ENCODE measurements at regions not wholly inside any gene's neighbourhood (a gene's known extent, or its start where the extent isn't known, plus 50 kb on each side); places are given as distances from the start of the nearest gene placed in this dataset.

DNA sequence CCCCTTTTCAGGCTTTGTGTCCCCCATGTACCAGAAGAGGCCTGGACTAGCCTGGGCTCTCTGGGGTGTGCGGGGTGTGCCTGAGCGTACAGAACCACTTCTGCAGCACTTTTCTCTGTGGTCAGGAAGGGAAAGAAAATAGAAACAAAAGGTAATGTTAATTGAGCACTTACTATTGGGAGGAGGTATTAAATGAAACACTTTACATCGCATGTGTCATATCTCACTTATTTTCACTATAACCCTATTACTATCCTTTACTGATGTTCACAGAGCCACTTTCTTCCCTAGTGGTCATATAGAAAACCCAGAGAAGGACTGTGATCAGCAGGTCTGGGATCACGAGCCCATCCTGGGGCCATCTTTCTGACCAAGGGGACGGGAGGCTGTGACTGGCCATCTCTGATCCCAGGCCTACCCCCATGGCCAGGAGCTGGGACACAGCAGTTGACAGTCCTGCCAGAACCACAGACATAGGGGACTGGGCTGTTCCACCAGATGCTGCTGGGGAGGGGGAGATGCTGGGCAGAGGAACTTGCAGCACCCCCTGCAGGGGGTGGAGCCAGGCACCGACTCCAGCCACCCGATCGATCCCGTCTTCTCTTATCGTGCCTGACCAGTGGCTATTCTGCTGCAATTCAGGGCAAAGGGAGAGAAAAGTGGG is 107.6 kb downstream of the VEGFA start:
- no peak overlapping the region for H3K4me2 ChIP-seq (ENCODE audit: low read length)
- H3K18ac ChIP-seq (ENCODE audit: low read length), result no peak overlapping the region
- no peak overlapping the region for H2BK120ac ChIP-seq (ENCODE audit: insufficient read depth, low read length, poor library complexity)
- no peak overlapping the region for H2AFZ ChIP-seq (ENCODE audit: insufficient read depth, low read length, poor library complexity)
- H2BK12ac ChIP-seq (ENCODE audit: low read length), result no peak overlapping the region
- no peak overlapping the region for H4K91ac ChIP-seq (ENCODE audit: low read depth, low read length)
- no peak overlapping the region for H4K12ac ChIP-seq (ENCODE audit: low read depth, low read length)
- no peak overlapping the region for H3K27ac ChIP-seq (ENCODE audit: low read depth, low read length)
- no peak overlapping the region for H4K8ac ChIP-seq (ENCODE audit: low read depth, low read length)
- H3K4me3 ChIP-seq (ENCODE audit: low read depth, low read length), result no peak overlapping the region
- H3K79me1 ChIP-seq (ENCODE audit: low read length), result no peaks in the 10 kb centered on the region
- no peak overlapping the region for H3K9ac ChIP-seq (ENCODE audit: low read length)
- no peaks in the 10 kb centered on the region for H3K36me3 ChIP-seq (ENCODE audit: control insufficient read depth in 1 of 2, insufficient read depth in 2 of 2, low read length in 2 of 2)
- DNase-seq, result no peak
- no peaks in the 10 kb centered on the region for H3K27me3 ChIP-seq (ENCODE audit: insufficient read depth, low read length)
- no peaks in the 10 kb centered on the region for H3K9me3 ChIP-seq (ENCODE audit: insufficient read depth, low read depth, low read length)
- H2AK5ac ChIP-seq (ENCODE audit: low read length), result no peak overlapping the region
- H3K4me1 ChIP-seq (ENCODE audit: control insufficient read depth in 1 of 2, insufficient read depth in 2 of 2, low read length in 2 of 2), result peaks cover 3 to 4% of the 10 kb centered on the region in 2 experiments
- no peak overlapping the region for H3K4ac ChIP-seq (ENCODE audit: low read depth, low read length)
- no peak overlapping the region for H3K14ac ChIP-seq (ENCODE audit: low read length)
- no peak overlapping the region for H3K23ac ChIP-seq (ENCODE audit: low read length)
- no CpG with 5 or more reads among the region's 10 CpGs for WGBS (ENCODE audit: extremely low coverage, insufficient coverage, insufficient read length)
- H2BK5ac ChIP-seq (ENCODE audit: low read depth, low read length, poor library complexity), result no peak overlapping the region
- no peaks in the 10 kb centered on the region for H3K79me2 ChIP-seq (ENCODE audit: control insufficient read depth, insufficient read depth, low read length, poor library complexity)

DNA sequence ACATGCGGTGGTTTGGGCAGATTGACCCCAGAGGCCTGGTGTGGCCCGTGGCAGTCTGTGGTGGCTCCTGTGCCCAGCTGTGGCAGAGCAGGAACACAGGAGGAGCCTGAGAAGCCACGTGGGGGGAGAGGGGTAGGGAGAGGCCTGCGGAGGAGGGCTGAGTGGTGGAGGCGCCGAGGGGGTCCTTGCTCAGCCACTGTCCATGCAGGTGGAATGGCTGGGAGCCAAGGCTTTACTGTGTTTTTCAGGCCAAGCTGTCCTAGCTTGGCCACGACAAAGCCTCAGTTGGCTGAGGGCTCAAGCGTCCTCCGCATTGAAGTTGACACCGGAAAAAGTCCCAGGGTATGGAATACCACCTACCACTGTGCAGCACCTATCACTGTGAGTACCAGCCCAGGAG is 107.0 kb downstream of the VEGFA start:
- H4K8ac ChIP-seq (ENCODE audit: low read depth, low read length), result no peak overlapping the region
- H2BK5ac ChIP-seq (ENCODE audit: low read depth, low read length, poor library complexity), result no peak overlapping the region
- H2BK120ac ChIP-seq (ENCODE audit: insufficient read depth, low read length, poor library complexity), result no peak overlapping the region
- H3K4ac ChIP-seq (ENCODE audit: low read depth, low read length), result no peak overlapping the region
- no peak for DNase-seq
- H3K9ac ChIP-seq (ENCODE audit: low read length), result no peak overlapping the region
- H3K4me2 ChIP-seq (ENCODE audit: low read length), result no peak overlapping the region
- WGBS (ENCODE audit: extremely low coverage, insufficient coverage, insufficient read length), result no CpG with 5 or more reads among the region's 10 CpGs
- H3K14ac ChIP-seq (ENCODE audit: low read length), result no peak overlapping the region
- no peak overlapping the region for H3K27ac ChIP-seq (ENCODE audit: low read depth, low read length)
- no peak overlapping the region for H3K4me3 ChIP-seq (ENCODE audit: low read depth, low read length)
- H4K12ac ChIP-seq (ENCODE audit: low read depth, low read length), result no peak overlapping the region
- H3K23ac ChIP-seq (ENCODE audit: low read length), result no peak overlapping the region
- no peaks in the 10 kb centered on the region for H3K36me3 ChIP-seq (ENCODE audit: control insufficient read depth in 1 of 2, insufficient read depth in 2 of 2, low read length in 2 of 2)
- H3K79me1 ChIP-seq (ENCODE audit: low read length), result no peaks in the 10 kb centered on the region
- no peak overlapping the region for H3K18ac ChIP-seq (ENCODE audit: low read length)
- no peaks in the 10 kb centered on the region for H3K79me2 ChIP-seq (ENCODE audit: control insufficient read depth, insufficient read depth, low read length, poor library complexity)
- peaks cover 3 to 4% of the 10 kb centered on the region in 2 experiments for H3K4me1 ChIP-seq (ENCODE audit: control insufficient read depth in 1 of 2, insufficient read depth in 2 of 2, low read length in 2 of 2)
- no peaks in the 10 kb centered on the region for H3K9me3 ChIP-seq (ENCODE audit: insufficient read depth, low read depth, low read length)
- H2AK5ac ChIP-seq (ENCODE audit: low read length), result no peak overlapping the region
- H2BK12ac ChIP-seq (ENCODE audit: low read length), result no peak overlapping the region
- no peak overlapping the region for H4K91ac ChIP-seq (ENCODE audit: low read depth, low read length)
- no peaks in the 10 kb centered on the region for H3K27me3 ChIP-seq (ENCODE audit: insufficient read depth, low read length)
- H2AFZ ChIP-seq (ENCODE audit: insufficient read depth, low read length, poor library complexity), result no peak overlapping the region

DNA sequence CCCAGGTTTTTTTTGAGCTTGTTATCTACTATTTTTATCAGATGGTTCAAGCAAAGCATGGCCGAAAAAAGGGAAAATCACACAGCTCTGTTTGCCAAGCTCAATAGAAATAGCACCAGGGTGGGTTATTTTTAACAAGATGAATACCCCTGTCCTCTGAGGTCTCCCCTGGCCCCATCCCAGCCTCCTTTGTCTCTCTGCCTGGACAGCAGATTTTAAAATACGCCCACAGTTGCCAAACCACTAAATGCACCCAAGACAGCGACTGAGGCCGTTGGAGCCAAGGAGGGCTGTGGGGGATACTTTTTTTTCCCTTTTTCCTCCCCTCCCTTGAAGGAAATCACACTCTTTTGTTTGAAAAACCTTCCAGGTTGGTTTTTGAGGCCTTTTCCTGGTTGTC is 106.6 kb downstream of the VEGFA start:
- Histone ChIP-seq H3K14ac (ENCODE audit: low read length) (no peak overlapping the region), H2BK5ac (ENCODE audit: low read depth, low read length, poor library complexity) (no peak overlapping the region)
- no CpG with 5 or more reads among the region's 4 CpGs for WGBS (ENCODE audit: extremely low coverage, insufficient coverage, insufficient read length)

DNA sequence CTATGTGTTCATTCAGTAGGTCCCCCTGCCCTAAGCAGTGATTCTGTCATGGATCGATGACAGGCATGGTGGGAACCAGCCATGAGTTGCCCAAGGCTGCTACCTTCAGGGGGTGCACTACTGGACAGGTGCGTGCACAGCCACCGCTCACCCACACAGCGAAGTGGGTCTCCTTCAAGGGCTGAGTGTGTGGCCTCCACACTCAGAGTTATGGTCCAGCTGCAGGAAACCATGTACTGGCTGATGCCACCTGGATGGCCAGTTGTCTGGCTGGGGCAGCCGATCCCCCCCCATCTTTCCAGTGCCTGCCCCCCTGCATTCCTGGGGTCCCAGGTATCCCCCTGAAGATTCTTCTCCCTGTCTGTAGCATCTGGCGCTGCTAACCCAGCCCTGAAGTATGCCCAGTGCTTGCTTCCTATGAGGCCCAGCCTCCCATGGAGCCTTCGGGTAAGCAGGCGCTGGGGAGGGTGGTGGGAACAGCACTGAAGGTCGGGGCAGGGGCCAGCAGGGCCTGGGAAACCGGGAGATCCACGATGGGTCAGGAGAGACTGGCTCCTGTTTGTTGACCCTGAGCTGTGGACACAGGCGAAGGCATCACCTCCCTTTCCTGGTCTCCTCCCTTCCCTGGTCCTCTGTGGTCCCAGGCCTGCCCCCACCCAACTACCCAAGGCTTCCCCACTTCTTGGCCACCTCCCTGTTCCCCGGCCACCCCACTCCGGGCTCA is 106.0 kb downstream of the VEGFA start:
- Histone ChIP-seq H3K4ac (ENCODE audit: low read depth, low read length) (no peak overlapping the region), H2AK5ac (ENCODE audit: low read length) (no peak overlapping the region), H4K91ac (ENCODE audit: low read depth, low read length) (no peak overlapping the region), H2BK120ac (ENCODE audit: insufficient read depth, low read length, poor library complexity) (no peak overlapping the region), H4K12ac (ENCODE audit: low read depth, low read length) (no peak overlapping the region), H3K36me3 (ENCODE audit: control insufficient read depth in 1 of 2, insufficient read depth in 2 of 2, low read length in 2 of 2) (no peaks in the 10 kb centered on the region), H3K27me3 (ENCODE audit: insufficient read depth, low read length) (no peaks in the 10 kb centered on the region), H3K9me3 (ENCODE audit: insufficient read depth, low read depth, low read length) (no peaks in the 10 kb centered on the region), H3K27ac (ENCODE audit: low read depth, low read length) (no peak overlapping the region), H3K4me3 (ENCODE audit: low read depth, low read length) (no peak overlapping the region), H3K9ac (ENCODE audit: low read length) (no peak overlapping the region), H3K14ac (ENCODE audit: low read length) (peak overlapping the region; percentile 0), H3K18ac (ENCODE audit: low read length) (no peak overlapping the region), H3K79me1 (ENCODE audit: low read length) (no peaks in the 10 kb centered on the region), H3K4me2 (ENCODE audit: low read length) (no peak overlapping the region), H2BK12ac (ENCODE audit: low read length) (no peak overlapping the region), H3K23ac (ENCODE audit: low read length) (no peak overlapping the region), H4K8ac (ENCODE audit: low read depth, low read length) (no peak overlapping the region), H2AFZ (ENCODE audit: insufficient read depth, low read length, poor library complexity) (no peak overlapping the region), H3K79me2 (ENCODE audit: control insufficient read depth, insufficient read depth, low read length, poor library complexity) (no peaks in the 10 kb centered on the region), H3K4me1 (ENCODE audit: control insufficient read depth in 1 of 2, insufficient read depth in 2 of 2, low read length in 2 of 2) (peaks cover 3 to 4% of the 10 kb centered on the region in 2 experiments), H2BK5ac (ENCODE audit: low read depth, low read length, poor library complexity) (no peak overlapping the region)
- no CpG with 5 or more reads among the region's 14 CpGs for WGBS (ENCODE audit: extremely low coverage, insufficient coverage, insufficient read length)
- no peak for DNase-seq

More for the DNA sequence above, 106.6 kb downstream of the VEGFA start:
- no peak overlapping the region for H2BK120ac ChIP-seq (ENCODE audit: insufficient read depth, low read length, poor library complexity)
- H4K8ac ChIP-seq (ENCODE audit: low read depth, low read length), result no peak overlapping the region
- no peaks in the 10 kb centered on the region for H3K27me3 ChIP-seq (ENCODE audit: insufficient read depth, low read length)
- H2BK12ac ChIP-seq (ENCODE audit: low read length), result no peak overlapping the region
- H3K36me3 ChIP-seq (ENCODE audit: control insufficient read depth in 1 of 2, insufficient read depth in 2 of 2, low read length in 2 of 2), result no peaks in the 10 kb centered on the region
- no peaks in the 10 kb centered on the region for H3K79me2 ChIP-seq (ENCODE audit: control insufficient read depth, insufficient read depth, low read length, poor library complexity)
- H3K9ac ChIP-seq (ENCODE audit: low read length), result no peak overlapping the region
- H3K4me1 ChIP-seq (ENCODE audit: control insufficient read depth in 1 of 2, insufficient read depth in 2 of 2, low read length in 2 of 2), result peaks cover 3 to 4% of the 10 kb centered on the region in 2 experiments
- no peak overlapping the region for H4K12ac ChIP-seq (ENCODE audit: low read depth, low read length)
- H3K4me2 ChIP-seq (ENCODE audit: low read length), result no peak overlapping the region
- no peak overlapping the region for H3K18ac ChIP-seq (ENCODE audit: low read length)
- no peak overlapping the region for H2AK5ac ChIP-seq (ENCODE audit: low read length)
- no peak overlapping the region for H4K91ac ChIP-seq (ENCODE audit: low read depth, low read length)
- H3K27ac ChIP-seq (ENCODE audit: low read depth, low read length), result no peak overlapping the region
- DNase-seq, result no peak
- H3K9me3 ChIP-seq (ENCODE audit: insufficient read depth, low read depth, low read length), result no peaks in the 10 kb centered on the region
- H3K23ac ChIP-seq (ENCODE audit: low read length), result no peak overlapping the region
- H3K79me1 ChIP-seq (ENCODE audit: low read length), result no peaks in the 10 kb centered on the region
- no peak overlapping the region for H2AFZ ChIP-seq (ENCODE audit: insufficient read depth, low read length, poor library complexity)
- no peak overlapping the region for H3K4me3 ChIP-seq (ENCODE audit: low read depth, low read length)
- H3K4ac ChIP-seq (ENCODE audit: low read depth, low read length), result no peak overlapping the region

All from trophoblast cell (in vitro differentiated cells and primary cell).